Liver (tissue), 8 donors: ENCODE measurements at regions not wholly inside any gene's neighbourhood (a gene's known extent, or its start where the extent isn't known, plus 50 kb on each side); places are given as distances from the start of the nearest gene placed in this dataset.

Experiments
- DNase-seq: peaks from one replicate; pipeline ENCODE4 v3.0.0-alpha.2; 2017; ENCODE audit warnings: low spot score
- H3K27ac ChIP-seq, 2 donors: one replicate each; pipeline ENCODE4 v1.7.0; 2013; ENCODE audit warnings: inconsistent platforms in 2 of 2, low read length in 2 of 2, control low read depth in 1 of 2, low read depth in 1 of 2, mild to moderate bottlenecking in 1 of 2
- H3K27me3 ChIP-seq, 4 donors: one replicate each; pipeline versions ENCODE4 v1.6.1 to v1.7.0; 2013; ENCODE audit warnings: low read length in 3 of 4, inconsistent platforms in 1 of 4, mild to moderate bottlenecking in 1 of 4, moderate library complexity in 1 of 4; ENCODE audit not compliant: control insufficient read depth in 4 of 4, insufficient read depth in 4 of 4
- H3K36me3 ChIP-seq, 4 donors: one replicate each; pipeline versions ENCODE4 v1.6.1 to v1.7.0; 2013; ENCODE audit warnings: low read length in 3 of 4, mild to moderate bottlenecking in 3 of 4, low read depth in 1 of 4, moderate library complexity in 1 of 4; ENCODE audit not compliant: control insufficient read depth in 4 of 4, insufficient read depth in 3 of 4
- H3K4me1 ChIP-seq, 4 donors: one replicate each; pipeline versions ENCODE4 v1.6.1 to v1.7.0; 2013; ENCODE audit warnings: low read length in 3 of 4, mild to moderate bottlenecking in 3 of 4, moderate library complexity in 1 of 4; ENCODE audit not compliant: control insufficient read depth in 4 of 4, insufficient read depth in 4 of 4
- H3K4me3 ChIP-seq, 3 donors: one replicate each; pipeline versions ENCODE4 v1.6.1 to v1.7.0; 2013; ENCODE audit warnings: low read length in 3 of 3, control low read depth in 1 of 3, low read depth in 1 of 3, mild to moderate bottlenecking in 1 of 3
- H3K9ac ChIP-seq, 2 donors: one replicate each; pipeline ENCODE4 v1.7.0; 2013; ENCODE audit warnings: low read length in 2 of 2, mild to moderate bottlenecking in 2 of 2, moderate library complexity in 2 of 2, control low read depth in 1 of 2, low read depth in 1 of 2
- H3K9me3 ChIP-seq, 4 donors: one replicate each; pipeline versions ENCODE4 v1.6.1 to v1.7.0; 2013; ENCODE audit warnings: low read length in 3 of 4; ENCODE audit not compliant: control insufficient read depth in 4 of 4
- ATF3 ChIP-seq: IDR thresholded peaks from 2 replicates; pipeline ENCODE4 v1.6.1; 2016; ENCODE audit warnings: antibody characterized with exemption
- CTCF ChIP-seq: fragments of 150-350 bp; IDR thresholded peaks from 2 replicates; pipeline ENCODE4 v1.5.1; 2017; ENCODE audit warnings: improper control_type of control experiment, low read depth, low read length; ENCODE audit not compliant: missing input control
- FOXA1 ChIP-seq: IDR thresholded peaks from 2 replicates; pipeline ENCODE4 v1.6.1; 2016; ENCODE audit warnings: antibody characterized with exemption
- FOXA2 ChIP-seq: IDR thresholded peaks from 2 replicates; pipeline ENCODE4 v1.6.1; 2016; ENCODE audit warnings: antibody characterized with exemption
- GABPA ChIP-seq, 2 donors: IDR thresholded peaks in 1 of 2; conservative IDR thresholded peaks in 1 of 2; 2 replicates each; pipeline ENCODE4 v1.6.1; 2016; ENCODE audit warnings: antibody characterized with exemption in 2 of 2, mild to moderate bottlenecking in 1 of 2, moderate library complexity in 1 of 2
- HNF4A ChIP-seq, 2 donors: conservative IDR thresholded peaks; 2 replicates each; pipeline ENCODE4 v1.6.1; 2016; ENCODE audit warnings: antibody characterized with exemption in 2 of 2, mild to moderate bottlenecking in 2 of 2
- HNF4G ChIP-seq: IDR thresholded peaks from 2 replicates; pipeline ENCODE4 v1.6.1; 2016; ENCODE audit warnings: antibody characterized with exemption
- JUND ChIP-seq, 2 donors: IDR thresholded peaks; 2 replicates each; pipeline ENCODE4 v1.6.1; 2016; ENCODE audit warnings: antibody characterized with exemption in 2 of 2
- NR2F2 ChIP-seq: IDR thresholded peaks from 2 replicates; pipeline ENCODE4 v1.6.1; 2016; ENCODE audit warnings: antibody characterized with exemption
- RAD21 ChIP-seq, 2 donors: IDR thresholded peaks; 2 replicates each; pipeline ENCODE4 v1.6.1; 2016; ENCODE audit warnings: antibody characterized with exemption in 2 of 2, mild to moderate bottlenecking in 2 of 2
- REST ChIP-seq: IDR thresholded peaks from 2 replicates; pipeline ENCODE4 v1.6.1; 2016; ENCODE audit warnings: antibody characterized with exemption, mild to moderate bottlenecking
- RXRA ChIP-seq, 2 donors: IDR thresholded peaks; 2 replicates each; pipeline ENCODE4 v1.6.1; 2017 to 2018; ENCODE audit warnings: antibody characterized with exemption in 2 of 2, mild to moderate bottlenecking in 1 of 2
- TAF1 ChIP-seq: conservative IDR thresholded peaks from 2 replicates; pipeline ENCODE4 v1.6.1; 2016; ENCODE audit warnings: antibody characterized with exemption, mild to moderate bottlenecking
- YY1 ChIP-seq: IDR thresholded peaks from 2 replicates; pipeline ENCODE4 v1.6.1; 2016; ENCODE audit warnings: antibody characterized with exemption, mild to moderate bottlenecking
- ZBTB33 ChIP-seq: IDR thresholded peaks from 2 replicates; pipeline ENCODE4 v1.6.1; 2016; ENCODE audit warnings: antibody characterized with exemption
- WGBS: extraction: QIAGEN DNeasy Blood & Tissue Kit; methylation state at CpG from one replicate; pipeline ENCODE4 v1.1.7; 2013; 5-methylcytosine and 5-hydroxymethylcytosine counted together
- donor health status: healthy.
- donor health status: healthy.
- donor health status: healthy.
- donor health status: healthy.
- donor health status: healthy.

- no peak overlapping the region for H3K4me3 ChIP-seq
- H3K27me3 ChIP-seq, result peaks cover 0 to 3% (median 0%) of the 10 kb centered on the region in 4 donors
- no peak overlapping the region for H3K9ac ChIP-seq
- H3K36me3 ChIP-seq, result no peaks in the 10 kb centered on the region
- no peak for DNase-seq
- H3K27ac ChIP-seq, result no peak overlapping the region
- H3K4me1 ChIP-seq, result no peaks in the 10 kb centered on the region
- WGBS, result 50% methylated on average over 2 of the region's 2 CpGs
- TF ChIP-seq RXRA (IDR thresholded peaks at IDR 0.05), result no peak
- no peak for TF ChIP-seq RAD21 (IDR thresholded peaks at IDR 0.05)
- TF ChIP-seq HNF4G, result no peak
- TF ChIP-seq FOXA2, result no peak
- TF ChIP-seq TAF1, result no peak
- no peak for TF ChIP-seq YY1
- H3K9me3 ChIP-seq, result no peaks in the 10 kb centered on the region
Measured at GRCh38 chr13:85266771-85267170, 532.4 kb downstream of the SLITRK6 start.

GRCh38 chr13:85266331-85266730 is 532.9 kb downstream of the SLITRK6 start:
- no peak overlapping the region for H3K4me3 ChIP-seq
- peaks cover 0 to 3% (median 0%) of the 10 kb centered on the region in 4 donors for H3K27me3 ChIP-seq
- WGBS, result 34% methylated on average over 1 of the region's 1 CpG
- H3K4me1 ChIP-seq, result no peaks in the 10 kb centered on the region
- DNase-seq, result no peak
- no peaks in the 10 kb centered on the region for H3K36me3 ChIP-seq
- no peak overlapping the region for H3K9ac ChIP-seq
- no peak overlapping the region for H3K27ac ChIP-seq
- TF ChIP-seq ZBTB33 (no peak), NR2F2 (no peak), YY1 (no peak), FOXA1 (no peak), HNF4A (conservative IDR thresholded peaks at IDR 0.05) (no peak), TAF1 (no peak), GABPA (IDR thresholded peaks at IDR 0.05 in 1 of 2, conservative IDR thresholded peaks at IDR 0.05 in 1 of 2) (no peak), ATF3 (no peak), JUND (IDR thresholded peaks at IDR 0.05) (no peak), REST (no peak), CTCF (no peak), RAD21 (IDR thresholded peaks at IDR 0.05) (no peak), HNF4G (no peak)
- H3K9me3 ChIP-seq, result no peaks in the 10 kb centered on the region
